Chondrocyte (in vitro differentiated cells): ENCODE measurements at regions not wholly inside any gene's neighbourhood (a gene's known extent, or its start where the extent isn't known, plus 50 kb on each side); places are given as distances from the start of the nearest gene placed in this dataset.
"Not testable (repeated sequence)": the region's sequence is repeated elsewhere in the genome, so short reads cannot be mapped to it uniquely, and the experiment has no call there.

Source experiments
- DNase-seq: peaks from one replicate; pipeline ENCODE4 v3.0.0; 2021; ENCODE audit warnings: mixed read lengths, low spot score
- H3K27ac Mint-ChIP-seq: one replicate; pipeline ENCODE4 v1.8.0; 2021; ENCODE audit warnings: mild to moderate bottlenecking, moderate library complexity, mixed read lengths; ENCODE audit not compliant: unreplicated experiment
- H3K27me3 Mint-ChIP-seq: 2 replicates; pipeline ENCODE4 v1.8.0; 2021; ENCODE audit warnings: low read depth, mixed read lengths
- H3K36me3 Mint-ChIP-seq: 2 replicates; pipeline ENCODE4 v1.8.0; 2021; ENCODE audit warnings: low read depth, mixed read lengths
- H3K4me1 Mint-ChIP-seq: 2 replicates; pipeline ENCODE4 v1.8.0; 2021; ENCODE audit warnings: low read depth, mild to moderate bottlenecking, mixed read lengths
- H3K4me3 Mint-ChIP-seq: one replicate; pipeline ENCODE4 v1.8.0; 2021; ENCODE audit warnings: mild to moderate bottlenecking, moderate library complexity, mixed read lengths; ENCODE audit not compliant: unreplicated experiment
- H3K9me3 Mint-ChIP-seq: 2 replicates; pipeline ENCODE4 v1.8.0; 2021; ENCODE audit warnings: low read depth, mixed read lengths

GRCh38 chr15:20473465-20473864 lies 68.1 kb downstream of the GOLGA6L6 start:
- H3K4me1 Mint-ChIP-seq, H3K4me3 Mint-ChIP-seq, H3K27me3 Mint-ChIP-seq, H3K36me3 Mint-ChIP-seq, H3K27ac Mint-ChIP-seq, DNase-seq, H3K9me3 Mint-ChIP-seq: not testable (repeated sequence)

DNA sequence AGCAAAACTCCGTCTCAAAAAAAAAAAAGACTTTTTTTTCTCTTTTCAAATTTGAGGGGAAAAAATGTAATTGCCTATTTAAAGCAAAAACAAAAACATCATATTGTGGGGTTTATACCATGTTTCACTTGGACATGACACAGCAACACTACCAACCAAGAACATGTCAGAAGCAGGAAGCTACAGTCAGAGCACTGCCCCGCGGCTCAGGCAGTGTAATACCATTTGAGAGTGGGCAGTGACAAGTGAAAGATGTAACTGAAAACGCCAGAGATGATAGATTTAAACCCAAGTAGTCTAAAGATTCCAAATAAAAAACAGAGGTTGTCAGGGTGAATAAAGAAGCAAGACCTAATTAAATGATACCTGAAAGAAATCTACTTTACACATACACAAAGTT lies 68.6 kb downstream of the GOLGA6L6 start:
- not testable (repeated sequence) for H3K27ac Mint-ChIP-seq, H3K4me3 Mint-ChIP-seq, H3K4me1 Mint-ChIP-seq, H3K36me3 Mint-ChIP-seq, DNase-seq, H3K27me3 Mint-ChIP-seq, H3K9me3 Mint-ChIP-seq

DNA sequence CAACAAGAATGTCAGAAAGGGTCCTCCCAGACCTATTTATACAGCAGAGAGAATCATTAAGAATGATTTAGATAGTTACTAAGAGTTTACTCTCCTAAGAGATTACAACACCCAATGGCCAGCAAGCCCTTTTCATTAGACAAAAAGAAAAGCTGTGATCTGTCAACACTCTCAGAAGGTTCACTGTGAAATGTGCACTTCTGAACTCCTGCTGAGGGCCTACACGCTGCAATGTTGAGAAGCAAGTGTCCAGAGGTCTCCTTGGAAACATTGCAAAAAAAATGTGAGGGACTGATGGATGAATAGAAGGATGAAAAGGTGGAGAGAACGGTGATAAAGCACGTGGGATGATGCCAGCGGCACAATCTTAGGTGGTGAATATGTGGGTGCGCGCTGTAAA lies 70.8 kb downstream of the GOLGA6L6 start:
- DNase-seq, H3K36me3 Mint-ChIP-seq, H3K9me3 Mint-ChIP-seq, H3K27ac Mint-ChIP-seq, H3K27me3 Mint-ChIP-seq, H3K4me1 Mint-ChIP-seq, H3K4me3 Mint-ChIP-seq: not testable (repeated sequence)

GRCh38 chr15:20441138-20441537 lies 100.5 kb downstream of the GOLGA6L6 start:
- H3K27me3 Mint-ChIP-seq, H3K27ac Mint-ChIP-seq, H3K36me3 Mint-ChIP-seq, H3K9me3 Mint-ChIP-seq, DNase-seq, H3K4me1 Mint-ChIP-seq, H3K4me3 Mint-ChIP-seq: not testable (repeated sequence)

DNA sequence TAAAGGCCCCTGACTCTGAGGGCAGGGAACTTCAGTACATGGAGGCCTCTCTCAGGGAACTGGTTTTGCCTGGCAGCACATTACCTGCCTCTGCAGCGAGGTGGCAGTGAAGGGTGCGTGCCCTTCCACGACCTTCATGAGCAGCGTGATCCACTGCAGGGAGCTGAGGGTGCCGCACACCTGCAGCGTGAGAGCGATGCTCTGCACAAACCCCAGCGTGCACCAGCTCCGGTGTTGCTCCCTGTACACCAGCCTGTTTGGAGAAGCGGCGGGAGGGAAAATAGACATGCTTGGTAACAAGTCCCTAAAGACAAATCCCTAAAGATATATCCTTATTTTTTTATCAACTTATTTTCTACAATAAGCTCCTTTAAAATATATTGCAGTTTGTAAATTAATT lies 101.2 kb downstream of the GOLGA6L6 start:
- not testable (repeated sequence) for H3K4me1 Mint-ChIP-seq, H3K27ac Mint-ChIP-seq, H3K36me3 Mint-ChIP-seq, H3K9me3 Mint-ChIP-seq, DNase-seq, H3K4me3 Mint-ChIP-seq, H3K27me3 Mint-ChIP-seq

GRCh38 chr15:20439111-20439510 lies 102.5 kb downstream of the GOLGA6L6 start:
- DNase-seq, H3K4me1 Mint-ChIP-seq, H3K27me3 Mint-ChIP-seq, H3K9me3 Mint-ChIP-seq, H3K27ac Mint-ChIP-seq, H3K36me3 Mint-ChIP-seq, H3K4me3 Mint-ChIP-seq: not testable (repeated sequence)

DNA sequence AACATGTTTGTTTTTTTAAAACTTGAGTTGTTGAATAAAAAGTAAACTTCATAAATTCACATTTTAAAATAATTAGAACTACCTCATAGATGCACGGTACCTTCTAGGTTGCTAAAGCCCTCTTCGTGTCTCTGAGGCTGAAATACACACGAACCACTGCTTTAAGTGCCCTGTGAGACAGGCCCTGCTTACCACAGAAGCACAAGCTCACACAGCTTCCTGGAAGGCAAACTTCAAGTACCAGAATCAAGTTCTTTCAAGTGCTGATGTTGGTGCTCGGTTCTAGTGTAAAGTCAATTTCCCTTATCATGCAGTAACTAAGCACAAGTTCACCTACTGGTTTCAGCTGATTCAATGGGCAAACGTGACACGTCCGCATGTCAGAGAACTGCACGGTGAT lies 103.3 kb downstream of the GOLGA6L6 start:
- H3K9me3 Mint-ChIP-seq, H3K4me1 Mint-ChIP-seq, H3K27ac Mint-ChIP-seq, DNase-seq, H3K36me3 Mint-ChIP-seq, H3K4me3 Mint-ChIP-seq, H3K27me3 Mint-ChIP-seq: not testable (repeated sequence)

DNA sequence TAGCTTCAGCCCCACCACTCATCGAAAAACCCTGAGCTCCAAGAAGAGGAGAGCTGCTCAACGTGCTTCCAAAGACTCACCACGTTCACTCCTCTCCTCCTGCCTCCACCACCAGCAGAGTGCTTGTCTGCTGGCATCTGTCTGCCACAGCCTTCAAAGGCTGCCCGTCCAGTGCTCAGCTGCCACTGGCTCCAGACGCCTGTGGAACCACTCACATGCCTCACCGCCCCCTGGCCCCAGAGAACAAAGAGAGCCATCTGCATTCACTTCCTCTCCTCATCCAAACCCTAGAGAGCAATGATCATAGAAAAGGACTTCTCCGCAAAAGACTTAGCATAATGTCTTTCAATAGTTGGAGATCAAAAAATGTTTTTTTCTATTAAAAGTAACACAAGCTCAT lies 108.1 kb downstream of the GOLGA6L6 start:
- H3K27me3 Mint-ChIP-seq, DNase-seq, H3K4me1 Mint-ChIP-seq, H3K36me3 Mint-ChIP-seq, H3K4me3 Mint-ChIP-seq, H3K27ac Mint-ChIP-seq, H3K9me3 Mint-ChIP-seq: not testable (repeated sequence)

DNA sequence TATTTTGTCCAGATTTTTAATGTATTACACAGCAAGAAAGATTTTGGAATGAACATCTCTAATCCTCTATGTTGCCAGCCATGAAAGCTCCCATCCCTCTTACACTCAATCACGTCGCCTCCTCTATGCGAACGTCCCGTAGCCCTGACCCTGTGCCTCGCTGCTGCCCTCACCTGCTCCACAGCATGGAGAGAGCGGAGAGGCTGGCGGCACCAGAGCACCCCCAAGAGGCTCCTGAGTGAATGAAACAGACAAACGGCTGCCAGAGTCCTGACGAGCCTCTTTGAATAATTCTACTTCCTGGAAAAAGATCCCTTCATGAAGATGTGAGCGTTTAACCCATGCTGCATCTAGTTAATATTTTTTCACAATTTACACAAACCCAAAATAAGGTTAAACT lies 111.1 kb downstream of the GOLGA6L6 start:
- not testable (repeated sequence) for H3K9me3 Mint-ChIP-seq, H3K27me3 Mint-ChIP-seq, H3K36me3 Mint-ChIP-seq, H3K27ac Mint-ChIP-seq, DNase-seq, H3K4me3 Mint-ChIP-seq, H3K4me1 Mint-ChIP-seq

DNA sequence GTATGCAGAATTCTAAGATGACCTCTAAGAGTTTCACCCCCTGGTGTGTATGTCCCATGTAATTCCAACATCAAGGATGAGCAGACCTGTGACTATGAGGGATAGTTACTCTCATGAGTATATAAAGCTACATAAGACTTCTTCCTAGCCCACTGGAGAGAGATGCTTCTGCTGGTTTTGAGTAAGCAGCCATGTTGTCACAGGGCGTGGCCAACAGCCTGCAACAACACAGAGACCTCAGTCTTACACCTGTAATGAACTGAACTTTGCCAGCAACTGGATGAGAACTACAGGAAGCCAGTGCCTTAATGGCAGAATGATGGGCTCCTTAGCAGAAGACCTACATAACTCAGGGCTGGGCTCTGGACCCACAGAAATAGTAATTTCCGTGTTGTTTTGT lies 120.9 kb downstream of the GOLGA6L6 start:
- H3K27me3 Mint-ChIP-seq, H3K36me3 Mint-ChIP-seq, H3K4me3 Mint-ChIP-seq, H3K4me1 Mint-ChIP-seq, H3K27ac Mint-ChIP-seq: not testable (repeated sequence)
- DNase-seq, result peak; percentile 84
- H3K9me3 Mint-ChIP-seq, result peaks cover 21% of the 10 kb centered on the region

DNA sequence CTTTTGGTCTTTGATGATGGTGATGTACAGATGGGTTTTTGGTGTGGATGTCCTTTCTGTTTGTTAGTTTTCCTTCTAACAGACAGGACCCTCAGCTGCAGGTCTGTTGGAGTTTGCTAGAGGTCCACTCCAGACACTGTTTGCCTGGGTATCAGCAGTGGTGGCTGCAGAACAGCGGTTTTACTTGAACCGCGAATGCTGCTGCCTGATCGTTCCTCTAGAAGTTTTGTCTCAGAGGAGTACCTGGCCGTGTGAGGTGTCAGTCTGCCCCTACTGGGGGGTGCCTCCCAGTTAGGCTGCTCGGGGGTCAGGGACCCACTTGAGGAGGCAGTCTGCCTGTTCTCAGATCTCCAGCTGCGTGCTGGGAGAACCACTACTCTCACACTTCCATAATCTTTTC lies 125.0 kb downstream of the GOLGA6L6 start:
- DNase-seq, result peak; percentile 88
- H3K9me3 Mint-ChIP-seq, result peaks cover 46% of the 10 kb centered on the region

GRCh38 chr15:20409667-20410198 lies 131.9 kb downstream of the GOLGA6L6 start:
- not testable (repeated sequence) for H3K4me3 Mint-ChIP-seq, H3K27ac Mint-ChIP-seq, H3K4me1 Mint-ChIP-seq, H3K36me3 Mint-ChIP-seq, H3K27me3 Mint-ChIP-seq, DNase-seq
- peaks cover 25% of the 10 kb centered on the region for H3K9me3 Mint-ChIP-seq

More for the DNA sequence above, 125.0 kb downstream of the GOLGA6L6 start:
- H3K27ac Mint-ChIP-seq, H3K36me3 Mint-ChIP-seq, H3K4me3 Mint-ChIP-seq, H3K4me1 Mint-ChIP-seq, H3K27me3 Mint-ChIP-seq: not testable (repeated sequence)
